ENCODE measurements at regions not wholly inside any gene's neighbourhood (a gene's known extent, or its start where the extent isn't known, plus 50 kb on each side); places are given as distances from the start of the nearest gene placed in this dataset.

DNA sequence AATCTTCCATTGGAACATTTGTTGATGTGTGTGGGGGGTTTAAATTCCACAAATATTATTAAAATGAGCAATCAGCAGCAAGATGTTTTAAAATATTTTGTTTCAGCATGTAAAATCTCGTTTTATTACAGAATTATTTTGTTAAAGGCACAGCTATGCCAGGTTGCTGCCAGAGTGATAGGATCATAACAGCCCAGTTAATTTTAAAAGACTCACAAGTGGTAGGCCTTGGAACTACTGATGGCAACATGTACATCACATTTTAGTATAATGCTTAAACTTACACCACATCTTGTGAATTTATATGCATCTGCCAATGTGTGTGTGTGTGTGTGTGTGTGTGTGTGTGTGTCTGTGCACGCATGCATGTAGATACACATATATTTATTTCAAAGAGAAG lies 97.8 kb upstream of the SPRY1 start:
- no peak for TF ChIP-seq POLR2A (IDR thresholded peaks at IDR 0.05)
- TF ChIP-seq, protein P1, sequence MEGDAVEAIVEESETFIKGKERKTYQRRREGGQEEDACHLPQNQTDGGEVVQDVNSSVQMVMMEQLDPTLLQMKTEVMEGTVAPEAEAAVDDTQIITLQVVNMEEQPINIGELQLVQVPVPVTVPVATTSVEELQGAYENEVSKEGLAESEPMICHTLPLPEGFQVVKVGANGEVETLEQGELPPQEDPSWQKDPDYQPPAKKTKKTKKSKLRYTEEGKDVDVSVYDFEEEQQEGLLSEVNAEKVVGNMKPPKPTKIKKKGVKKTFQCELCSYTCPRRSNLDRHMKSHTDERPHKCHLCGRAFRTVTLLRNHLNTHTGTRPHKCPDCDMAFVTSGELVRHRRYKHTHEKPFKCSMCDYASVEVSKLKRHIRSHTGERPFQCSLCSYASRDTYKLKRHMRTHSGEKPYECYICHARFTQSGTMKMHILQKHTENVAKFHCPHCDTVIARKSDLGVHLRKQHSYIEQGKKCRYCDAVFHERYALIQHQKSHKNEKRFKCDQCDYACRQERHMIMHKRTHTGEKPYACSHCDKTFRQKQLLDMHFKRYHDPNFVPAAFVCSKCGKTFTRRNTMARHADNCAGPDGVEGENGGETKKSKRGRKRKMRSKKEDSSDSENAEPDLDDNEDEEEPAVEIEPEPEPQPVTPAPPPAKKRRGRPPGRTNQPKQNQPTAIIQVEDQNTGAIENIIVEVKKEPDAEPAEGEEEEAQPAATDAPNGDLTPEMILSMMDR (IDR thresholded peaks at IDR 0.05), result no peak
